Vagina (tissue), 2 donors: ENCODE measurements at regions not wholly inside any gene's neighbourhood (a gene's known extent, or its start where the extent isn't known, plus 50 kb on each side); places are given as distances from the start of the nearest gene placed in this dataset.

ENCODE experiments used
- DNase-seq, 2 donors: peaks; one replicate each; pipeline ENCODE4 v3.0.0-alpha.2; 2017; ENCODE audit errors: extremely low spot score in 2 of 2
- H3K27ac ChIP-seq: fragments of 200-600 bp; sonication (generic); one replicate; pipeline ENCODE4 v1.5.1; 2019
- H3K27me3 ChIP-seq: fragments of 200-600 bp; sonication (generic); one replicate; pipeline ENCODE4 v1.5.1; 2019
- H3K36me3 ChIP-seq, 2 donors: fragments of 200-600 bp; sonication (generic); one replicate each; pipeline ENCODE4 v1.5.1; 2017 to 2019
- H3K4me1 ChIP-seq: fragments of 200-600 bp; sonication (generic); one replicate; pipeline ENCODE4 v1.5.1; 2019
- H3K4me3 ChIP-seq, 2 donors: fragments of 200-600 bp; sonication (generic); 1 replicate in 1 of 2; 2 replicates in 1 of 2; pipeline ENCODE4 v1.5.1; 2016 to 2019
- H3K9me3 ChIP-seq: fragments of 200-600 bp; sonication (generic); one replicate; pipeline ENCODE4 v1.5.1; 2019
- CTCF ChIP-seq, 3 experiments: fragments of 450-650 bp in 2 of 3; fragments of 200-600 bp in 1 of 3; sonication (generic) in 1 of 3; IDR thresholded peaks; one replicate each; pipeline ENCODE4 v1.5.1; 2017 to 2019; ENCODE audit warnings: antibody characterized with exemption in 3 of 3, mild to moderate bottlenecking in 2 of 3, moderate library complexity in 2 of 3
- POLR2A ChIP-seq, 2 donors: fragments of 450-650 bp; IDR thresholded peaks; one replicate each; pipeline ENCODE4 v1.6.1; 2017; ENCODE audit warnings: antibody characterized with exemption in 2 of 2, mild to moderate bottlenecking in 2 of 2, moderate library complexity in 2 of 2
- POLR2AphosphoS5 ChIP-seq, 2 donors: sonication (generic); formaldehyde crosslinking; IDR thresholded peaks; one replicate each; pipeline ENCODE4 v1.9.0; 2017; ENCODE audit warnings: antibody characterized with exemption in 2 of 2, mild to moderate bottlenecking in 2 of 2, low read depth in 1 of 2; ENCODE audit not compliant: insufficient read depth in 1 of 2
- intact Hi-C: fragments of 100-400 bp; cut with DNase I; formaldehyde crosslinking; loops from one replicate; pipeline ENCODE4 v1.15.1; 2023

- DNase-seq = no peak
- no peaks in the 10 kb centered on the region for H3K27me3 ChIP-seq
- H3K27ac ChIP-seq = no peak overlapping the region
- TF ChIP-seq POLR2AphosphoS5 (IDR thresholded peaks at IDR 0.05; ENCODE audit: insufficient read depth in 1 of 2, low read depth in 1 of 2) (no peak), CTCF (IDR thresholded peaks at IDR 0.05) (no peak), POLR2A (IDR thresholded peaks at IDR 0.05) (no peak)
- no peaks in the 10 kb centered on the region for H3K36me3 ChIP-seq
- peaks cover 3% of the 10 kb centered on the region for H3K9me3 ChIP-seq
- H3K4me3 ChIP-seq = no peak overlapping the region
- H3K4me1 ChIP-seq = no peaks in the 10 kb centered on the region
- intact Hi-C loops = no loop called here
These were observed 313.5 kb upstream of the ESRRG start for GRCh38 chr1:217036757-217037156.

- no peaks in the 10 kb centered on the region for H3K36me3 ChIP-seq
- H3K4me3 ChIP-seq = no peak overlapping the region
- no peak overlapping the region for H3K27ac ChIP-seq
- DNase-seq = no peak
- TF ChIP-seq POLR2AphosphoS5 (IDR thresholded peaks at IDR 0.05; ENCODE audit: insufficient read depth in 1 of 2, low read depth in 1 of 2) (no peak), CTCF (IDR thresholded peaks at IDR 0.05) (no peak), POLR2A (IDR thresholded peaks at IDR 0.05) (no peak)
- peaks cover 19% of the 10 kb centered on the region for H3K4me1 ChIP-seq
- H3K9me3 ChIP-seq = no peaks in the 10 kb centered on the region
- intact Hi-C loops = no loop called here
- no peaks in the 10 kb centered on the region for H3K27me3 ChIP-seq
These were observed 309.6 kb upstream of the ESRRG start for GRCh38 chr1:217032715-217033367.

- intact Hi-C loops = no loop called here
- no peaks in the 10 kb centered on the region for H3K27me3 ChIP-seq
- H3K9me3 ChIP-seq = no peaks in the 10 kb centered on the region
- DNase-seq = no peak
- TF ChIP-seq CTCF (IDR thresholded peaks at IDR 0.05) = no peak
- peak in 1 of 2 donors; percentile 83 for TF ChIP-seq POLR2AphosphoS5 (IDR thresholded peaks at IDR 0.05; ENCODE audit: insufficient read depth in 1 of 2, low read depth in 1 of 2)
- no peak overlapping the region for H3K4me3 ChIP-seq
- peaks cover 19% of the 10 kb centered on the region for H3K4me1 ChIP-seq
- no peak overlapping the region for H3K27ac ChIP-seq
- H3K36me3 ChIP-seq = no peaks in the 10 kb centered on the region
These were observed 306.3 kb upstream of the ESRRG start for GRCh38 chr1:217029281-217030157.

- no peaks in the 10 kb centered on the region for H3K27me3 ChIP-seq
- intact Hi-C loops = no loop called here
- H3K4me1 ChIP-seq = peaks cover 19% of the 10 kb centered on the region
- no peak overlapping the region for H3K4me3 ChIP-seq
- H3K27ac ChIP-seq = no peak overlapping the region
- TF ChIP-seq POLR2AphosphoS5 (IDR thresholded peaks at IDR 0.05; ENCODE audit: insufficient read depth in 1 of 2, low read depth in 1 of 2) (no peak), CTCF (IDR thresholded peaks at IDR 0.05) (no peak), POLR2A (IDR thresholded peaks at IDR 0.05) (no peak)
- H3K9me3 ChIP-seq = no peaks in the 10 kb centered on the region
- no peak for DNase-seq
- no peaks in the 10 kb centered on the region for H3K36me3 ChIP-seq
These were observed 304.3 kb upstream of the ESRRG start for GRCh38 chr1:217027403-217028080.
